ENCODE measurements at regions not wholly inside any gene's neighbourhood (a gene's known extent, or its start where the extent isn't known, plus 50 kb on each side); places are given as distances from the start of the nearest gene placed in this dataset.

- TF ChIP-seq EP300 (IDR thresholded peaks at IDR 0.05) (no peak), CTCF (IDR thresholded peaks at IDR 0.05) (no peak)
Observed at GRCh38 chr6:14972379-14973067, 273.3 kb upstream of the JARID2 start.
